Memory B cell (primary cell): ENCODE measurements at regions not wholly inside any gene's neighbourhood (a gene's known extent, or its start where the extent isn't known, plus 50 kb on each side); places are given as distances from the start of the nearest gene placed in this dataset.
"Not testable (repeated sequence)": the region's sequence is repeated elsewhere in the genome, so short reads cannot be mapped to it uniquely, and the experiment has no call there.

Experiments
- ATAC-seq: fragments of 150-1000 bp; cut with Tn5 transposase; 2 replicates; pipeline ENCODE4 v1.10.0; 2021; ENCODE audit warnings: low read depth, mild to moderate bottlenecking, moderate library complexity
- DNase-seq, 2 donors: peaks; one replicate each; pipeline ENCODE4 v3.0.0; 2022; ENCODE audit warnings: low spot score in 2 of 2
- H3K27ac Mint-ChIP-seq: one replicate; pipeline ENCODE4 v1.8.0; 2022; ENCODE audit warnings: mild to moderate bottlenecking, moderate library complexity, mixed read lengths
- H3K27me3 Mint-ChIP-seq: one replicate; pipeline ENCODE4 v1.8.0; 2022; ENCODE audit warnings: mixed read lengths
- H3K36me3 Mint-ChIP-seq: one replicate; pipeline ENCODE4 v1.8.0; 2022; ENCODE audit warnings: mild to moderate bottlenecking, mixed read lengths
- H3K4me1 Mint-ChIP-seq: one replicate; pipeline ENCODE4 v1.8.0; 2022; ENCODE audit warnings: mixed read lengths
- H3K4me3 Mint-ChIP-seq: one replicate; pipeline ENCODE4 v1.8.0; 2022; ENCODE audit warnings: mild to moderate bottlenecking, moderate library complexity, mixed read lengths
- H3K9me3 Mint-ChIP-seq: one replicate; pipeline ENCODE4 v1.8.0; 2022; ENCODE audit warnings: mixed read lengths

DNA sequence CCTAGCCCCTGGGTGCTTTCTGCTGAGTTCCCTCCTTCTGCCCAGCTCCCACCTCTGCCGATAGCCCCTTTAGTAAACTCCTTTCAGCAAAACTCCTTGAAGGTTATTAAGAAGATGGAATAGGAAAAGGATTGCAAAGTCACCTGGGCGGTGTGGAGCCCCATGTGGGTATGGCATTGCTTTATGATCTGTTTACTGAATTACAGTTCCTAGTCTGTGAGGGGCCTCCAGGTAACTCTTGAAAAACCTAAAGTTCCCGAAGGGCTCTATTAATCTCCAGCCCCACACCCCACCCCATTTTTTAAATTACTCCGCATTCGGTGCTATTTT, 116.9 kb upstream of the UXS1 start:
- no peak for ATAC-seq
- H3K4me3 Mint-ChIP-seq: no peak overlapping the region
- no peak for DNase-seq
- no peaks in the 10 kb centered on the region for H3K36me3 Mint-ChIP-seq
- no peaks in the 10 kb centered on the region for H3K4me1 Mint-ChIP-seq
- no peaks in the 10 kb centered on the region for H3K9me3 Mint-ChIP-seq
- no peak overlapping the region for H3K27ac Mint-ChIP-seq
- H3K27me3 Mint-ChIP-seq: no peaks in the 10 kb centered on the region

DNA sequence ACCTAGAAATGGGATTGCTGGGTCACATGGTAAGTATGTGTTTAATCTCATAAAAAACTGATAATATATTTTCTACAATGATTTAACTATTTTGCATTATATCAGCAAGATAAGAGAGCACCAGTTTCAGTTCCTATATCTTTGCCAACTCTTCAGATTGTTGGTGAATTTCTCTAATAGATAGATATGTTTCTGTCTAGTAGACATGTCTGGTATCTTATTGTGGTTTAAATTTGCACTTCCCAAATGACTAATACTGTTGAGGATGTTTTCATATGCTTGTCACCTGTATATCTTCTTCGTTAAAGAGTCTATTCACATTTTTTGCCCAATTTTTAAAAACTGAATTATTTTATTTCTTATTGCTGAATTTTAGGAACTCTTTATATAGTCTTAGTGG, 113.8 kb upstream of the UXS1 start:
- no peaks in the 10 kb centered on the region for H3K27me3 Mint-ChIP-seq
- ATAC-seq (peak; percentile 74), DNase-seq (no peak)
- H3K9me3 Mint-ChIP-seq: peaks cover 2% of the 10 kb centered on the region
- no peaks in the 10 kb centered on the region for H3K4me1 Mint-ChIP-seq
- no peak overlapping the region for H3K4me3 Mint-ChIP-seq
- H3K36me3 Mint-ChIP-seq: no peaks in the 10 kb centered on the region
- H3K27ac Mint-ChIP-seq: no peak overlapping the region

DNA sequence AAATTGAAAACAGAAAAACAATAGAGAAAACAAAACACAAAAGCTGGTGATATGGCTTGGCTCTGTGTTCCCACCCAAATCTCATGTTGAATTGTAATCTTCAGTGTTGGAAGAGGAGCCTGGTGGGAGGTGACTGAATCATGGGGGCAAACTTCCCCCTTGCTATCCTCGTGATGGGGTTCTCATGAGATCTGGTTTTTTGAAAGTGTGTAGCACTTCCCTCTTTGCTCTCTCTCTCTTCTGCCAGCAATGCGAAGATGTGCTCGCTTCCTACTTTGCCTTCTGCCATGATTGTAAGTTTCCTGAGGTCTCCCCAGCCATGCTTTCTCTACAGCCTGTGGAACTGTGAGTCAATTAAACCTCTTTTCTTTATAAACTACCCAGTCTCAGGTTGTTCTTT, 112.3 kb upstream of the UXS1 start:
- Mint-ChIP-seq H3K9me3 (peaks cover 2% of the 10 kb centered on the region), H3K27ac (no peak overlapping the region), H3K4me3 (no peak overlapping the region), H3K4me1 (no peaks in the 10 kb centered on the region), H3K27me3 (no peaks in the 10 kb centered on the region), H3K36me3 (no peaks in the 10 kb centered on the region)
- ATAC-seq (peak; percentile 61), DNase-seq (no peak)

DNA sequence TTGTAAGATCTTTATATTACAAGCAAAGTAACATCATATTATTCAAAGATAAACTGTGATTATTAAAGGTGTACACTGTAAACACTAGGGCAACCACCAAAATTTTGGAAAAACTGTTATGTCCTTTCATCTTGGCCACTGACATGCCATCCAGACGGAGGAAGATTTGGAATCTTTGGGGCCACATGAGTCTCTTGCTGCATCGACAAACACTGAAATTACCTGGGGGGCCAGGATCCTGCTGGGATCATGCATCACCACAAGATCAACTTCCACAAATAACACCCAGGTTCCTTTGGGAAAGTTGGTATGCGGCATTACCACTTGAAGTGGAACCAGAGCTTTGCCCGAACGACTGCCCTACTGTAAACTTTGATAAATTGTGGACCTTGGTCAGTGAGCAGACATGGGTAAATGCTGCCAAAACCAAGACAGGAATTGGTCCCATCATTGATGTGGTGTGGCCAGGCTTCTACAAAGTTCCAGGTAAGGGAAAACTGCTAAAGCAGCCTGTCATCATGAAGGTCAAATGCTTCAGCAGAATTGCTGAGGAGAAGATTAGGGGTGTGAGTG, 110.6 kb upstream of the UXS1 start:
- ATAC-seq (no peak), DNase-seq (no peak)
- Mint-ChIP-seq H3K27me3 (no peaks in the 10 kb centered on the region), H3K4me1 (no peaks in the 10 kb centered on the region), H3K9me3 (peaks cover 2% of the 10 kb centered on the region), H3K27ac (no peak overlapping the region), H3K4me3 (no peak overlapping the region), H3K36me3 (no peaks in the 10 kb centered on the region)

DNA sequence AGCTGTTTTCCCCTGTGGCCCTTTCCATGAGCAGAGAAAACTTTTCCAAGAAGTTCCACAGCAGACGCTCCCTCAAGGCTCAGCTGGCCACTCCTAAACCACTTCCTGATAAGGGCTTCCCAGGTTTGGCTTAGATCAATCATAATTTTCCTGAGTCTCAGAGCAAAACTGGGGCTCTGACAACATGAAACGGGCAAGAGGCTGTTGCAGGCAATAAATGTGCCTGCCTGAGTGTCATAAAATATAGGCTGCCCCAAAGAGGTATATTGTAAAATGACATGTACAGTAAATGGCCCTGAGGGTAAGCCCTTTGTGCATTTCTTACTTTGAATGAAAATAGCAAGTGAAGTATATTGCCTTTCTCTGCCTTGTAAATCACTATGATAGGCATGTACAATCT, 105.6 kb upstream of the UXS1 start:
- no peaks in the 10 kb centered on the region for H3K4me1 Mint-ChIP-seq
- no peak overlapping the region for H3K27ac Mint-ChIP-seq
- no peaks in the 10 kb centered on the region for H3K36me3 Mint-ChIP-seq
- no peak overlapping the region for H3K4me3 Mint-ChIP-seq
- H3K9me3 Mint-ChIP-seq: peaks cover 2% of the 10 kb centered on the region
- DNase-seq (no peak), ATAC-seq (no peak)
- peaks cover 8% of the 10 kb centered on the region for H3K27me3 Mint-ChIP-seq

DNA sequence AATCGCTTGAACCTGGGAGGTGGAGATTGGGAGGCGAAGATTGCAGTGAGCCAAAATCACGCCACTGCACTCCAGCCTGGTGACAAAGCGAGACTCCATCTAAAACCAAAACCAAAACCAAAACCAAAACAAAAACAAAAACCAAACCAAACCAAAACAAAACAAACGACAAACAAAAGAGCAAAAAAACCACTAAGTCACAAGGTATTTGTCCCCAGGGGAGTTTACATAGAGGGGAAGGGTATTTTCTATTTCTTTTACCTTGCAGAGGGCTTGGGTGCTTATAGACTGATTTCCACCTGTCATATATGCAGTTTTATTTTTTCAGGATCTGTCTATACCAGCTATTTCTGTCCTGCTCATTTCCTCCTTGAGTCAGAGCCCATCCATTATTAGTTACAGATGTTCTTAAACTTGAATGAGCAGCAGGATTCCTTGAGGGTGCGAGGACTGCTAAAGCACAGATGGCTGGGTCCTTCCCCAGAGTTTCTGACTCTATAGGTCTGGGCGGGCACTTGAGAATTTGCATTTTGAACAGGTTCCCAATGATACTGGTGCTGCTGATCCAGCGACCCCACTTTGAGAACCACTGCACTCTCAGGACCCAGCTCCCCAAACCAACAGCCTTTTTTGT, 102.2 kb upstream of the UXS1 start:
- ATAC-seq (no peak), DNase-seq (no peak)
- no peaks in the 10 kb centered on the region for H3K4me1 Mint-ChIP-seq
- no peak overlapping the region for H3K4me3 Mint-ChIP-seq
- peaks cover 12% of the 10 kb centered on the region for H3K27me3 Mint-ChIP-seq
- H3K27ac Mint-ChIP-seq: no peak overlapping the region
- no peaks in the 10 kb centered on the region for H3K36me3 Mint-ChIP-seq
- no peaks in the 10 kb centered on the region for H3K9me3 Mint-ChIP-seq

DNA sequence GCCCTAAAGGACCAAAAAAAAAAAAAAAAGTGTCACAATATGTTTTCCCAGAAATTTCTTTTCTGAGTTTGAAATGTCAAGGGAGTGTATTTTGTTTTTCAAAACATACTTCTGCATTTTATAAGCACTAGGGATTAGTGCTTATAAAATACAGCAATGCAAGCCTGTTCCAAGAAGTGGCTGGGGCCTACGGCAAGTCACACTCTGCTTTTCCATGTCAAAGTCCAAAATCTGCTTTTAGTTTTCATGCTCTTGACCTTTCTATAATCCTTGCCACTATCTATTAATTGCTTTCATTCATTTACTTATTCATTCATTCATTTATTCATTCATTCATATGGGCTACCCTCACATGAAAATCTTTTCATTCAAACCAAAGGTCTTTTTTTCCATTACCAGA, 100.1 kb upstream of the UXS1 start:
- Mint-ChIP-seq H3K4me1 (no peaks in the 10 kb centered on the region), H3K27me3 (peaks cover 12% of the 10 kb centered on the region), H3K36me3 (no peaks in the 10 kb centered on the region), H3K27ac (no peak overlapping the region), H3K4me3 (no peak overlapping the region), H3K9me3 (no peaks in the 10 kb centered on the region)
- no peak for DNase-seq
- ATAC-seq: no peak

DNA sequence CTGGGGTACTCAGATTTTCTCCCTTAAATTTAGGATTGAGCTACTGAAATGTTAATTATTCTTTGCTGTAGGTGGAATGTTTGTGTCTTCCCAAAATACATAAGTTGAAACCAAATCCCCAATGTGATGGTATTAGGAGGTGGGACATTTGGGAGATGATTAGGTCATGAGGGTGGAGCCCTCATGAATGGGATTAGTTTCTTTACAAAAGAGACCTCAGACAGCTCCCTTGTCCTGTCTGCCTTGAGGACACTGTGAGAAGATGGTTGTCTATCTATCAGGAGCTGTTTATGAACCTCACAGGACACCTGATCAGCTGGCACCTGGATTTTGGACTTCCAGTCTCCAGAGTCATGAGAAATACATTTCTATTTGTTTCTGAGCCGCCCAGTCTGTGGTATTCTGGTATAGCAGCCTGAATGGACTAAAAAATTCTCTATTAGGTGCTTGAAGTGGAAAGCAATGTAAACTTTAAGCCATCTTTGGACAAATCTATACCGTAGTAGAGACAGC, 99.2 kb upstream of the UXS1 start:
- Mint-ChIP-seq H3K27me3 (peaks cover 12% of the 10 kb centered on the region), H3K36me3 (no peaks in the 10 kb centered on the region), H3K4me1 (no peaks in the 10 kb centered on the region), H3K4me3 (no peak overlapping the region), H3K27ac (no peak overlapping the region), H3K9me3 (no peaks in the 10 kb centered on the region)
- no peak for ATAC-seq
- DNase-seq: no peak

DNA sequence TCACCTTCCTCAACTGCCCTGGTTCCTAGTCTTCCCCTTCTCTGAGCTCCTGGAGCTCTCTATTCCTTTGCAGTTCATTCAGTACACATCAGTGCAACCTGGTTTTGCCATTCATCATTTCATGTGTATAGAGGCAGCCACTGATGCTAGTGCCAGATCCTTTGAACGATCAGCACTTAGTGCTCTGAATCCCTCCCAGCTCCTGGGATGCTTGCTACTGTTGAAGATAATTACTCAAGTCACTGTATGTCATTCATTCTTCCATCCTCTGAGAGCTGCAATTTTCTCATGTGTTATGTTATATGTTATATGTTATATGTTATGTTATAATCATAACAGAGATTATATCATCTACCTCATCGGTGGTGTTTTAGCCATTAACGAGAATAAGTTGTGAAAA, 98.5 kb upstream of the UXS1 start:
- H3K27me3 Mint-ChIP-seq: peaks cover 9% of the 10 kb centered on the region
- DNase-seq (no peak), ATAC-seq (no peak)
- H3K27ac Mint-ChIP-seq: no peak overlapping the region
- H3K9me3 Mint-ChIP-seq: no peaks in the 10 kb centered on the region
- no peak overlapping the region for H3K4me3 Mint-ChIP-seq
- H3K4me1 Mint-ChIP-seq: no peaks in the 10 kb centered on the region
- H3K36me3 Mint-ChIP-seq: no peaks in the 10 kb centered on the region

DNA sequence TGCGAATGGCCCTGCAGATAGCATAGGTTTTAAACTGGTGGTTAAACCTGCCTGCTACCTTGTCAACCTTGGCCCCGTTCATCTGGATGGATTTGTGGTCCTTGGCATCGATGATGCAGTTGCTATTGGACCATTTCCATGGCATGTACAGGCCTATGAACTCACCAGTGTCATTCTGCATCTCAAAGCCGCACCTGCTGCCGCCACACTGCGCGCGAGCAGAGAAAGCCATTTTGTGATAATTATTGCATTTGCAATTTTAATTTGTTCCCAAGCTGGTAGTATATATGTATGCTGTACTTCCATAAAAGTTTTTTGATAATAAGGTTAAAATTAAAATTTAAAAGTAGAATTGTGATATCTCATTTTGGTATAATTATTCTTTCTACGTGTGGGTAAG, 94.8 kb upstream of the UXS1 start:
- H3K27ac Mint-ChIP-seq: no peak overlapping the region
- peaks cover 2% of the 10 kb centered on the region for H3K9me3 Mint-ChIP-seq
- no peak for ATAC-seq
- peaks cover 4% of the 10 kb centered on the region for H3K27me3 Mint-ChIP-seq
- H3K4me1 Mint-ChIP-seq: no peaks in the 10 kb centered on the region
- H3K36me3 Mint-ChIP-seq: no peaks in the 10 kb centered on the region
- DNase-seq: no peak
- H3K4me3 Mint-ChIP-seq: no peak overlapping the region

DNA sequence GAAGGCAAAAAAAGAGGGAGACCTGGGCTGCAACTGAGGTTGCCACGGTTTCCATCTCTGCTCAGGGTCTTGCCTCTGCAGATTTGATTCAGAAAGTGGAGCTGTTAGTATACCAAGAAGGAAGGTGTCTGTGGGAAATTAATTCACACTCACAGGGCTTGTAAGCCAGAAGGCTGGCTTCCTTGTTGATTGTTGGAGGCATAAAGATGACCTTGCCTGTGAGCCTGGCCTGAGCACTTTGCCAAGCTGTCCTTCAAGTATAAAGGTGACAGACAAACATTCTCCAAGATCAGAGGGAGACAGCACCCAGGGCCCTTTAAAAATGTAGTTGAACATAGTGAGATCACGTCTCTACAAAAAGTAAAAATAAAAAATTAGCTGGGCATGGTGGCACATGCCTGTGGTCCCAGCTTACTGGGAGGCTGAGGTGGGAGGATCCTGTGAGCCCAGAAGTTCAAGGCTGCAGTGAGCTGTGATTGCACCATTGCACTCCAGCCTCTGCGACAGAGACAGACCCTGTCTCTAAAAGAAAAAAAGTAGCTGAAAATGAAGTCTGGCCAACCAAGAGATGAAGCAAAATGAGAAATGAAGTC, 91.2 kb upstream of the UXS1 start:
- ATAC-seq (no peak), DNase-seq (no peak)
- no peaks in the 10 kb centered on the region for H3K4me1 Mint-ChIP-seq
- peaks cover 2% of the 10 kb centered on the region for H3K9me3 Mint-ChIP-seq
- no peak overlapping the region for H3K27ac Mint-ChIP-seq
- H3K27me3 Mint-ChIP-seq: peaks cover 8% of the 10 kb centered on the region
- H3K4me3 Mint-ChIP-seq: no peak overlapping the region
- H3K36me3 Mint-ChIP-seq: no peaks in the 10 kb centered on the region

DNA sequence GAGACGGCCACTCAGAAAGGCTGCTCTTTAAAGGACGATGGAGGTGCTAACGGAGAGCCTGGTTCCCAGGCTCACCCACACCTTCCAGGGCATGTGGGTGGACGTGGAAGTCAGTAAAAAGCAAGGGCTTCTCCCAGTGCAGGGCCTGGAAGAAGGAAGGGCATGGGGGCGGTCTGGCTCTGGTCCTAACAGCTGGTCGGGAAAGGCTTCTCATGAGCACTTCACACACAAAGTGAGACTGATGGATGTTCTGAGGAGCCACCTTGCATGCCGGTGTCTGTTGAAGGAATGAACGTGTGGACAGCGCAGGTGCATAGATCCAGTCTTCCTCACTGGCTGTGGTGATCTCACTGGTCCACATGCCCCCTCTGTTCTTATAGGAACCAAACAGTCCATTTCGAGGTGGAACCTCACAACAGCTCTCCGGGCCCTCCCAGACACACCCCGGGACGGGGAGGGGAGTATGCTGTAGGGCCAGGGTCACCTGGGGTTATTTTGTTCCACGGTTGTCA, 90.6 kb upstream of the UXS1 start:
- Mint-ChIP-seq H3K27ac (no peak overlapping the region), H3K4me1 (no peaks in the 10 kb centered on the region), H3K9me3 (peaks cover 2% of the 10 kb centered on the region), H3K4me3 (no peak overlapping the region), H3K27me3 (peaks cover 10% of the 10 kb centered on the region), H3K36me3 (no peaks in the 10 kb centered on the region)
- ATAC-seq (no peak), DNase-seq (no peak)

DNA sequence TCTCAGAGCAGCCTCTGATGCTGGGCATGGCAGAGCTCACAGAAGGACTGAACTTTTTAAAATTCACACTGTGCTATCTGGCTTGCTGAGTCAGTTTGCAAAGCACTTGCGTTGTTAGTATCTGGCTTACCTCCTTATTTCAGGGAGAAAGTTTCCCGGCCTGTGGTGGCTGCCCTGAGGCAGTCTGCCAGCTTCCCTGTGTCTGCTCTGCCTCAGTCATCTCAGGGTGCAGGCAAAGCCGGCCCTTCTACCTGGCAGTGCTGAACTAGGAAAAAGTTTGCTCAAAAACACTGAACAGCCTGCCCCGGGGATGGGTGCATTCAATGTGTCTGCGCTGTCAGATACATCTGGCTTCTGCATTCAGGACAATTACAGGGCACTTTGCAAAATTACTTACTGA, 90.2 kb upstream of the UXS1 start:
- no peaks in the 10 kb centered on the region for H3K4me1 Mint-ChIP-seq
- H3K27ac Mint-ChIP-seq: no peak overlapping the region
- ATAC-seq (no peak), DNase-seq (no peak)
- H3K27me3 Mint-ChIP-seq: peaks cover 10% of the 10 kb centered on the region
- peaks cover 2% of the 10 kb centered on the region for H3K9me3 Mint-ChIP-seq
- H3K4me3 Mint-ChIP-seq: no peak overlapping the region
- no peaks in the 10 kb centered on the region for H3K36me3 Mint-ChIP-seq

DNA sequence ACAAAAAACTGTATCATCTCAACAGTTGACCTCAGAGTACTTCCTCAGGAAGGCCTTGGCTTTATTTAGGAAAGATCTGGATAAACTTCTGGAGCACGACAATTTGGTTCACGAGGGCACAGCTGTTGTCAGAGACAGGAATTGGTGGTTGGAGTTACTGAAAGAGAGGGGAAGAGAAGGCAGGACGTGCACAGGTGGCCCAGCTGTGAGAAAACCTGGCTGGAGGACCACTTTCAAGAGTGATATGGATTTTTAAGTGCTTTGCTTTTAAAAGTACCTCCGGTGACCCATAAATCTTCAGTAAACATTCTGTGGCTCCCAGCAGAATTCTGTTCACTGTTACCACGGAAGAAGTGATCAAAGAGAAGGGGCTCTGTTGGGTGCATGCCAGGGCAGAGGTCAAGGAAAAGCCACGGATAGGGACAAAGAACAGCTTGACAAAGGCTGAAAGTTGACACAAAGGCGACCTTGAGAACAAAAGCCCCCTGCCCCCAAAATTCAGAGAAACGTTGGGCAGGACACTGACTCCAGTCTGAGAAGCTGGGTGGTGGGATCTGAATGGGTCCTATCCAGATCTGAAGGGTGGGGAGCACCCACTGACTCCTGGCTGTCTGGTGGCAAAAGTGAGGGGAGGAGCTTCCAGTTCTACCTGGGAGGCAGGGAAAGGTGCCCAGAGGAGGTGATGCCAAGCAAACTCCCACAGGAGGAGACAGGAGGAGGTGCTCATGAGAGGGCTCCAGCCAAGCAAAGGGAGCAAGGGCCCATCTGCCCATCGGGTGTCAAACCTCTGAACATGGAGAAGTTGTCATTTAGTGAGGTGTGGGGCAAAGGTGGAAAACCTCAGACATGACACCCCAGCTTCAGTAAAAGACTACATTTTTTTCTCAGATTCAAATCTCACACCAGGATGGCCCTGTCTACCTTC, 89.4 kb upstream of the UXS1 start:
- H3K9me3 Mint-ChIP-seq, H3K27ac Mint-ChIP-seq, H3K4me1 Mint-ChIP-seq, H3K4me3 Mint-ChIP-seq, DNase-seq, ATAC-seq, H3K36me3 Mint-ChIP-seq: not testable (repeated sequence)
- H3K27me3 Mint-ChIP-seq: peaks cover 10% of the 10 kb centered on the region
